ENCODE measurements at regions not wholly inside any gene's neighbourhood (a gene's known extent, or its start where the extent isn't known, plus 50 kb on each side); places are given as distances from the start of the nearest gene placed in this dataset.
"Not testable (repeated sequence)": the region's sequence is repeated elsewhere in the genome, so short reads cannot be mapped to it uniquely, and the experiment has no call there.

DNA sequence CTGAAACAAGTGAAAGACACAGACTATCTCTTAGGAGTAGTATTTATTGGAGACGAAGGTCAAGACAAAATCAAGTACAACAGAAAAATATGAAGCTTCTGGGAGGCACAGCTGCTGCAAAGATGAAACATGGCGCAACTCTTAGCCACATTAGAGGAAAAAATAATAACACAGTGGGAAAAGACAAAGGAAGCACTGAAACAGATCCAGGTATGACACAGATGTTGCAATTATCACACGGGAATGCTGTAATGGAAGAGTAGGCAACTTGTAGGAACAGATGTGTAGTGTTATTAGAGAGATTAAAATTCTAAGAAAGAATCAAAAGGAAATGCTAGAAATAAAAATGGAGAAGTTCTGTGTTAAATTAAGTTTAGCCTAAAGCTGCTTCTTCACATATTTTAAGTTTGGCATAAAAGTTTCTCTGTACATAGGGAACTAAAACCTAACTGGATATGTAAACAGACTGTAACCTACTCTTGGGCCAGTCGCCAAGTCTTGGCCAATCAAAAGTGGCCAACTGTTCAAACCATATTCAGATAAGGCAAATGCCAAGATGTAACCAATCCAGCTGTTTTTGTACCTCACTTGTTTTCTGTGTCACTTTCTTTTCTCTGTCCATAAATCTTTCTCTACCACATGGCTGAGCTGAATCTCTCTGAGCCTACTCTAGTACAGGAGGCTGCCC lies 1132.0 kb upstream of the LRRTM3 start:
- Histone ChIP-seq H3K36me3 (ENCODE audit: insufficient read depth, low read depth, low read length) (no peaks in the 10 kb centered on the region), H3K4me1 (ENCODE audit: insufficient read depth, low read length) (no peaks in the 10 kb centered on the region), H3K9ac (ENCODE audit: low read depth, low read length) (no peak overlapping the region), H3K4me3 (ENCODE audit: low read length) (no peak overlapping the region), H3K9me3 (ENCODE audit: insufficient read depth, low read depth, low read length) (no peaks in the 10 kb centered on the region), H3K27ac (ENCODE audit: low read length) (no peak overlapping the region), H3K27me3 (ENCODE audit: insufficient read depth, low read length) (no peaks in the 10 kb centered on the region)

DNA sequence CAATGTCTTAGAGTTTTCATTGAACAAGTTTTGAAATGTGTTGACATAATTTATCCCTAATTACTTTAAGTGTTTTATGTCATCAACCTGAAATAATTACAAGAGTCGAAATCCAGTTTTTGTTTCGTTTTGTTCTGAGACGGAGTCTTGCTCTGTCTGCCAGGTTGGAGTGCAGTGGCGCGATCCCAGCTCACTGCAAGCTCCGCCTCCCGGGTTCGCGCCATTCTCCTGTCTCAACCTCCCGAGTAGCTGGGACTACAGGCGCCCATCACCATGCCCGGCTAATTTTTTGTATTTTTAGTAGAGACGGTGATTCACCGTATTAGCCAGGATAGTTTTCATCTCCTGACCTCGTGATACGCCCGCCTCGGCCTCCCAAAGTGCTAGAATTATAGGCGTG lies 1131.0 kb upstream of the LRRTM3 start:
- not testable (repeated sequence) for H3K4me3 ChIP-seq (ENCODE audit: low read length); H3K27me3 ChIP-seq (ENCODE audit: insufficient read depth, low read length); H3K27ac ChIP-seq (ENCODE audit: low read length); H3K36me3 ChIP-seq (ENCODE audit: insufficient read depth, low read depth, low read length); H3K9me3 ChIP-seq (ENCODE audit: insufficient read depth, low read depth, low read length); H3K4me1 ChIP-seq (ENCODE audit: insufficient read depth, low read length); H3K9ac ChIP-seq (ENCODE audit: low read depth, low read length)

DNA sequence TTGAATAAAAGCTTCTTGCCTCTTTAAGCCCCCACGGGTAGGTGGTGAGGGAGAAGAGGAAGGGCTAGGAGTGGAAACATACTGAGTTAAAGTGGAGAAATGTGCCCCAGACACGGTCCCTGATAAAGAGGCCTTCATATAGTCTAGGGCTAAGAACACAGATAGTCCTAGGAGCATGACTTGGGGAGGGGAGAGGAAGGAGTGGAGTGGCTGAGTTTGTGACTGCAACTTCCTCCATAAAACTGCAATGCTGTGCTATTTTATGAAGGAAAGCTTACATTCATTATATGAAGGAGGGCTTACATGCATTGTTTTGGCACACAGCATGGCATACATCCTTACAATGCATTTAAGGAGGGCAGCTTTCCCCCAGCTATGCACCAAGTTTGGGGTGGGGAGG lies 1129.4 kb upstream of the LRRTM3 start:
- no peaks in the 10 kb centered on the region for H3K36me3 ChIP-seq (ENCODE audit: insufficient read depth, low read depth, low read length)
- H3K27me3 ChIP-seq (ENCODE audit: insufficient read depth, low read length), result no peaks in the 10 kb centered on the region
- H3K4me1 ChIP-seq (ENCODE audit: insufficient read depth, low read length), result no peaks in the 10 kb centered on the region
- H3K27ac ChIP-seq (ENCODE audit: low read length), result no peak overlapping the region
- H3K9ac ChIP-seq (ENCODE audit: low read depth, low read length), result no peak overlapping the region
- no peaks in the 10 kb centered on the region for H3K9me3 ChIP-seq (ENCODE audit: insufficient read depth, low read depth, low read length)
- no peak overlapping the region for H3K4me3 ChIP-seq (ENCODE audit: low read length)

DNA sequence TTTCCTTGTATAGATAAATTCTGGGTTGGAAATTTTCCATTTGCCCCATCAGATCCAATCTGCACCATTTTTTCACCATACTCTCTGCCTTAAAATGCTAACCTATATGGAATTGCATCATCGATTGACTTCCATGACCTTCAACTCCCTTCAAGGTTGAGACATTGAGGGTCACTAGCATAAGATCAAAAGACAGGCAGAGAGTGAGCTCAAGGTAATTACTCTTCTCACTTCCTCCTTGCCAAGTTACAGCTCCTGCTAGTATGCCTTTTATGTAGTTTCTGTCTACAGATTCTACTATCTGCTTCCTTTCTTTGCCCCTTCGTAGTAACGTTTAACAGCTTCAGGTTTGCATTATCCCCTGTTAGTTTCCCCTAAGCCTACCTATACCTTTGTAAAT lies 1127.7 kb upstream of the LRRTM3 start:
- H3K27me3 ChIP-seq (ENCODE audit: insufficient read depth, low read length), result no peaks in the 10 kb centered on the region
- H3K36me3 ChIP-seq (ENCODE audit: insufficient read depth, low read depth, low read length), result no peaks in the 10 kb centered on the region
- no peak overlapping the region for H3K4me3 ChIP-seq (ENCODE audit: low read length)
- H3K27ac ChIP-seq (ENCODE audit: low read length), result no peak overlapping the region
- no peak overlapping the region for H3K9ac ChIP-seq (ENCODE audit: low read depth, low read length)
- H3K4me1 ChIP-seq (ENCODE audit: insufficient read depth, low read length), result no peaks in the 10 kb centered on the region
- H3K9me3 ChIP-seq (ENCODE audit: insufficient read depth, low read depth, low read length), result no peaks in the 10 kb centered on the region

DNA sequence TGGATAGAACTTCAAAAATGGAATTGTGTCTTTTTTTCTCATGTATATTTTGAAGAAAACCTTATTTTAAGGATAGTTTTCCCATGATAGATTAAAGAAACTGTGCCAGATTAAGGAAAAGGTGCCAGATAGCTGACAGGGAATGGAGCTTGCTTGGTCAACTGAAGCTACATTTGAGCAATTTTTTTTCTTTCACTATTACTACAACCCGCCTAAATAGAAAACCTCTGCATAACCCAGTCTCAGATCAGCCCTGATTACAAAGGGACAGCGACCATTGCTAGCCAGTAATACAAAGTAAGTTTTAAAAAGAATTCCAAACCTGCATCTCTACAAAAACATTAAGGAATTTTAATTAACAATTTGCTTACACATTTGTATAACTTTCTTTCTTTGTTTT lies 1123.4 kb upstream of the LRRTM3 start:
- Histone ChIP-seq H3K27me3 (ENCODE audit: insufficient read depth, low read length) (no peaks in the 10 kb centered on the region), H3K4me3 (ENCODE audit: low read length) (no peak overlapping the region), H3K36me3 (ENCODE audit: insufficient read depth, low read depth, low read length) (no peaks in the 10 kb centered on the region), H3K9me3 (ENCODE audit: insufficient read depth, low read depth, low read length) (no peaks in the 10 kb centered on the region), H3K9ac (ENCODE audit: low read depth, low read length) (no peak overlapping the region), H3K27ac (ENCODE audit: low read length) (no peak overlapping the region), H3K4me1 (ENCODE audit: insufficient read depth, low read length) (no peaks in the 10 kb centered on the region; the same call in 1 of the 2 replicates)

DNA sequence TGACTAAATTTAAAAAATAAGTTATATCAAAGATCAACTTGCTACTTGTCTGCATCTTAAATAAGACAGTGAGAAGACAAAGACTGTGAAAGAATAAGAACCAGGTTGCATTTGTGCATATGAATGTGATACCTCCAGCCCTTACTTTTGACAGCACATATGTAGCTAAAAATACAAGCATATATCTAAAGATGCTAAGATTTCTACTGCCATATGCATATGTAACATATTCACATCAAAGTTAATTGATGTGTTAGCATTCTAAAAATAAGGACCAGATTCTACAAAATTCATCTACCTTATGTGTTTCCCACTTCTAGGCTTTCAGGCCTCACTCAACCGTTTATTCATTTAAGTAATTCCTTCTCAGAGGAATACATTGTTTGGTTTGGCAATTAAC lies 1120.3 kb upstream of the LRRTM3 start:
- Histone ChIP-seq H3K4me3 (ENCODE audit: low read length) (no peak overlapping the region), H3K27ac (ENCODE audit: low read length) (no peak overlapping the region), H3K36me3 (ENCODE audit: insufficient read depth, low read depth, low read length) (no peaks in the 10 kb centered on the region), H3K4me1 (ENCODE audit: insufficient read depth, low read length) (no peaks in the 10 kb centered on the region; the same call in 1 of the 2 replicates), H3K9me3 (ENCODE audit: insufficient read depth, low read depth, low read length) (no peaks in the 10 kb centered on the region), H3K9ac (ENCODE audit: low read depth, low read length) (no peak overlapping the region), H3K27me3 (ENCODE audit: insufficient read depth, low read length) (no peaks in the 10 kb centered on the region)

DNA sequence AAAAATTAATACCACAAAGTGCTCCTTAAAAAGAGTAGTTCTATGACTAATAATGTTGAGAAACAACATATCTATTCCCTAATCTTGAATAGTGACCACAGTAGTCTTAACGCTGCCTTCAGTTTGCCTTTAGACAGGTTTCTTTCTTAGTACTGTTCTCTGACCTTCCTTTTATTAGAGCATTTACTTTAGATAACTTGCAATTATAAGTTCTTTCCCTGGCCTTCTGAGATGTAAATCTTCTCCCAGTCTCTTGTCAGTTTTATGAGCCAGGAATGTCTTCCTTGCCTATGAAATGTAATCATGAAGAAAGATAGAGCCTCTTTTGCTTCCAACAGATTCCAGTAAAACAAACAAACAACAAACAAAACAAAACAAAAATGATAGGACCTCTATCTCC lies 1119.8 kb upstream of the LRRTM3 start:
- H3K27ac ChIP-seq (ENCODE audit: low read length), result no peak overlapping the region
- H3K4me3 ChIP-seq (ENCODE audit: low read length), result no peak overlapping the region
- no peaks in the 10 kb centered on the region for H3K27me3 ChIP-seq (ENCODE audit: insufficient read depth, low read length)
- no peaks in the 10 kb centered on the region; the same call in 1 of the 2 replicates for H3K4me1 ChIP-seq (ENCODE audit: insufficient read depth, low read length)
- H3K9me3 ChIP-seq (ENCODE audit: insufficient read depth, low read depth, low read length), result no peaks in the 10 kb centered on the region
- H3K9ac ChIP-seq (ENCODE audit: low read depth, low read length), result no peak overlapping the region
- no peaks in the 10 kb centered on the region for H3K36me3 ChIP-seq (ENCODE audit: insufficient read depth, low read depth, low read length)

DNA sequence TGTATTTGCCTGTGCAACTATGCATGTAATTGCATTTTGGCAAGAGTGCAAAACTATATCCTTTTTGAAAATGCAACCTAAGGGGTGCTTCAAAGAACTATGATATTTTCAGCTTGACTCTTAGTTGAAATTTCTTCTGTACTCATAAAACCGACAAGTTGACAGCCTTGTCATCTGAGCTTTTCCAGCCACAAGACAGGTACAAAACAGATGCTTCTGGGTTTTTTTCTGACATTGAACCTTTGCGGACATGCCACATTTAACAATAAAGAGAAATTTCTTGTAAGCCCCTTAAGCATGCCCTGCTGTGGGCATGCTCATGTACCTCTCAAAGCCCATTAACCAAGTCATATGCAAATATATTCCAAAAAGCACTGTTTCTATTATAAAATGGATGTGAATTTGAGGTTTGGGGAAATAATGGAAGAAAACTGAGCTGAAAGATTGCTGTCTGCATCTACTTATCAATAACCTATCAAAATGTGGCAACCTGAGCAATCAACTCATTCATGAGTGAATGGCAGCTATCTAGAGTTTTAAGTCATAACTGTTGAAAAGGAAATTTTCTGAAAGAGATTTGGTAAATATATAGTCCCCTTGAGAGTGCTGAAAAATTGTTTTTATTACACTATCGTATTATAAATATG lies 1117.0 kb upstream of the LRRTM3 start:
- no peaks in the 10 kb centered on the region for H3K36me3 ChIP-seq (ENCODE audit: insufficient read depth, low read depth, low read length)
- H3K27ac ChIP-seq (ENCODE audit: low read length), result no peak overlapping the region
- H3K9me3 ChIP-seq (ENCODE audit: insufficient read depth, low read depth, low read length), result no peaks in the 10 kb centered on the region
- H3K4me3 ChIP-seq (ENCODE audit: low read length), result no peak overlapping the region
- H3K27me3 ChIP-seq (ENCODE audit: insufficient read depth, low read length), result no peaks in the 10 kb centered on the region
- H3K4me1 ChIP-seq (ENCODE audit: insufficient read depth, low read length), result no peaks in the 10 kb centered on the region; the same call in 1 of the 2 replicates
- H3K9ac ChIP-seq (ENCODE audit: low read depth, low read length), result no peak overlapping the region

DNA sequence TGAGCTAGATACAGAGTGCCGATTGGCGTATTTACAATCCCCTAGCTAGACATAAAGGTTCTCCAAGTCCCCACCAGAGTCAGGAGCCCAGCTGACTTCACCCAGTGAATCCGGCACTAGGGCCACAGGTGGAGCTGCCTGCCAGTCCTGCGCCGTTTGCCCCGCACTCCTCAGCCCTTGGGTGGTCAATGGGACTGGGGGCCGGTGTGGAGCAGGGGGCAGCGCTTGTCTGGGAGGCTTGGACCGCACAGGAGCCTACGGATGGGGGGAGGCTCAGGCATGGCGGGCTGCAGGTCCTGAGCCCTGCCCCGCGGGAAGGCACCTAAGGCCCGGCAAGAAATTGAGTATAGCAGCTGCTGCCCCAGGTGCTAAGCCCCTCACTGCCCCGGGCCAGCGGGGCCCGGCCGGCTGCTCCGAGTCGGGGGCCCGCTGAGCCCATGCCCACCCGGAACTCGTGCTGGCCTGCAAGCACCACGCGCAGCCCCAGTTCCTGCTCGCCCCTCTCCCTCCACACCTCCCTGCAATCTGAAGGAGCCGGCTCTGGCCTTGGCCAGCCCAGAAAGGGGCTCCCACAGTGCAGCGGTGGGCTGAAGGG lies 1113.8 kb upstream of the LRRTM3 start:
- no peak overlapping the region for H3K27ac ChIP-seq (ENCODE audit: low read length)
- H3K36me3 ChIP-seq (ENCODE audit: insufficient read depth, low read depth, low read length), result no peaks in the 10 kb centered on the region

DNA sequence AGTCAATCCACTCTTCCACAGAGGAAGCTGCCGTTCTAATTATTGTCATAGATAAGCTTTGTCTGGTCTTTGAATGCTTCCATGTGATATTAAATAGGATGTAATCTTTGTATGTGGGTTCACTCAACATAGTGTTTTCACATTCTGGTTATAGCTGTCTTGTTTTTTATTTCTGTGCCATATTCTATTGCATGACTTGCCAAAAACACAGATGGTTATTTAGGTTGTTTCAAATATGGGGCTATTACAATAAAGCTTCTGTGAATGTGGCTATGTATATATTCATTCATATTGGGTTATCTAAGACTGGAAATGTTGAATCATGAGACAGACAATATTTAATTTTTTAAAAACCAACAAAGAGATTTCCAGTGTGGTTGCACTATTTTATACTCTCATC lies 1109.3 kb upstream of the LRRTM3 start:
- Histone ChIP-seq H3K4me1 (ENCODE audit: insufficient read depth, low read length) (peaks cover 6% of the 10 kb centered on the region), H3K36me3 (ENCODE audit: insufficient read depth, low read depth, low read length) (no peaks in the 10 kb centered on the region), H3K4me3 (ENCODE audit: low read length) (no peak overlapping the region), H3K9me3 (ENCODE audit: insufficient read depth, low read depth, low read length) (no peaks in the 10 kb centered on the region), H3K9ac (ENCODE audit: low read depth, low read length) (no peak overlapping the region), H3K27ac (ENCODE audit: low read length) (no peak overlapping the region), H3K27me3 (ENCODE audit: insufficient read depth, low read length) (no peaks in the 10 kb centered on the region)

More for the DNA sequence above, 1113.8 kb upstream of the LRRTM3 start:
- no peaks in the 10 kb centered on the region for H3K9me3 ChIP-seq (ENCODE audit: insufficient read depth, low read depth, low read length)
- H3K27me3 ChIP-seq (ENCODE audit: insufficient read depth, low read length), result no peaks in the 10 kb centered on the region
- H3K9ac ChIP-seq (ENCODE audit: low read depth, low read length), result no peak overlapping the region
- H3K4me3 ChIP-seq (ENCODE audit: low read length), result no peak overlapping the region
- H3K4me1 ChIP-seq (ENCODE audit: insufficient read depth, low read length), result peaks cover 6% of the 10 kb centered on the region

DNA sequence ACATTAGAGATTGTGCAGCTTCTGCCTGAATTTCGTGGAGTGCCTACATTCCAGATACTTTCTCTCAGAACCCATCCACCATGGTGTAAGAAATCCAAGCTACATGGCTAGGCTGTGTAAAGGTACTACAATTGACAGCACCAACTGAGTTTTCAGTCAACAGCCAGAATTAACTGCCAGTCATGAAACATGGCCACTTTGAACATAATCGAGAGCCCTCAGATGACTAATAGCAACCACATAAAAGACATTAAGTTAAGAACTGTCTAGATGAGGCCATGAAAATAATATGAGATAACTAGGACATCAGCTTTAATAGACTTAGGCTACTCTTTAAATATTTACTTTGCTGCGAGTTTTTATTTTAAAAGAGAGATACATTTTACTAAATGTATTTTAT lies 1106.8 kb upstream of the LRRTM3 start:
- peaks cover 6% of the 10 kb centered on the region for H3K4me1 ChIP-seq (ENCODE audit: insufficient read depth, low read length)
- no peak overlapping the region for H3K27ac ChIP-seq (ENCODE audit: low read length)
- no peaks in the 10 kb centered on the region for H3K27me3 ChIP-seq (ENCODE audit: insufficient read depth, low read length)
- no peak overlapping the region for H3K4me3 ChIP-seq (ENCODE audit: low read length)
- H3K9ac ChIP-seq (ENCODE audit: low read depth, low read length), result no peak overlapping the region
- H3K9me3 ChIP-seq (ENCODE audit: insufficient read depth, low read depth, low read length), result 0 out of 2 replicates have a peak, but pooled peaks cover 3% of the 10 kb centered on the region
- no peaks in the 10 kb centered on the region for H3K36me3 ChIP-seq (ENCODE audit: insufficient read depth, low read depth, low read length)

DNA sequence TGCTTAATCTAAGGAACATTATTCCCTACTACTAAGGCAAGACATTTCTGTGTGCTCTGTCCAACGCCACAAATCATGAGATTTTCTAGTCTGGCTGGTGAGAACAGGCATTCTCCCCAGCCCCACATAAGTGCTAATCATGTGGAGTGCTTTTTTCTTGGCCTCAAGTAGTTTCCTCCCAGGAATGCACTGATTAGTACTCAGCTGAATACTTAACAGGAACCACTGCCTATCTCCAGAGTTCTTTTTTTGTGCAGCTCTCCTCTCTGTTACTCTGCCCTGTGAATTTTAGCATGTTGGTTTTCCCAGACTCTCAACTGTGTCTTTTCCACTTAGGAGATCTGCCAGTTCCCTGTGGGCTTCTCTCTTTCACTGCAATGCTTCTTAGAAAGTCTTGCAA lies 1098.5 kb upstream of the LRRTM3 start:
- Histone ChIP-seq H3K36me3 (ENCODE audit: insufficient read depth, low read depth, low read length) (no peaks in the 10 kb centered on the region), H3K4me1 (ENCODE audit: insufficient read depth, low read length) (no peaks in the 10 kb centered on the region), H3K4me3 (ENCODE audit: low read length) (no peak overlapping the region), H3K9me3 (ENCODE audit: insufficient read depth, low read depth, low read length) (0 out of 2 replicates have a peak, but pooled peaks cover 3% of the 10 kb centered on the region), H3K9ac (ENCODE audit: low read depth, low read length) (no peak overlapping the region), H3K27ac (ENCODE audit: low read length) (no peak overlapping the region), H3K27me3 (ENCODE audit: insufficient read depth, low read length) (no peaks in the 10 kb centered on the region)

Data from iPS-20b (cell line).